ENCODE measurements at regions not wholly inside any gene's neighbourhood (a gene's known extent, or its start where the extent isn't known, plus 50 kb on each side); places are given as distances from the start of the nearest gene placed in this dataset.

DNA sequence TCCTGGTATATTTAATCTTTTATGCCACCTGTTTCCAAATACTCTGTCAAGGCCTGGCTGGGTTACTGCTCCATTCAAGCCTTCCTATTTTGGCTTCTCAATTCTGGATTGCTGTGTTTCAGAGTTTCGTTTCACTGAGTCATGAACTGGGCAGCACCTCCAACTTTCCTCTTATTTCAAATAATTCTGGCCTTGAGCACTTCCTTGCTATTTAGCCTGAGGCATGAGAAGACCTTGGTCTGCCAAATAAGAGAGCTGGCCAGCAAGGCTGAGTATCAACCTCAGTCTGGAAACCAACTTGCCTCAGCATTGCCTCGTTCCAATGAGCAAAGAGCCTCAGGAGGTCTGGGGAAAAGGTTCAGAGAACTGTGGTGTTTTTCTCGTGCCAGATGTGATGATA lies 66.6 kb downstream of the TNFAIP3 start:
- DNase-seq (ENCODE audit: low spot score) = no peak

GRCh38 chr6:137936798-137937197 lies 69.7 kb downstream of the TNFAIP3 start:
- no peak for DNase-seq (ENCODE audit: low spot score)

- no peak for DNase-seq (ENCODE audit: low spot score)
These were observed 70.8 kb downstream of the TNFAIP3 start for GRCh38 chr6:137937834-137938233.

DNA sequence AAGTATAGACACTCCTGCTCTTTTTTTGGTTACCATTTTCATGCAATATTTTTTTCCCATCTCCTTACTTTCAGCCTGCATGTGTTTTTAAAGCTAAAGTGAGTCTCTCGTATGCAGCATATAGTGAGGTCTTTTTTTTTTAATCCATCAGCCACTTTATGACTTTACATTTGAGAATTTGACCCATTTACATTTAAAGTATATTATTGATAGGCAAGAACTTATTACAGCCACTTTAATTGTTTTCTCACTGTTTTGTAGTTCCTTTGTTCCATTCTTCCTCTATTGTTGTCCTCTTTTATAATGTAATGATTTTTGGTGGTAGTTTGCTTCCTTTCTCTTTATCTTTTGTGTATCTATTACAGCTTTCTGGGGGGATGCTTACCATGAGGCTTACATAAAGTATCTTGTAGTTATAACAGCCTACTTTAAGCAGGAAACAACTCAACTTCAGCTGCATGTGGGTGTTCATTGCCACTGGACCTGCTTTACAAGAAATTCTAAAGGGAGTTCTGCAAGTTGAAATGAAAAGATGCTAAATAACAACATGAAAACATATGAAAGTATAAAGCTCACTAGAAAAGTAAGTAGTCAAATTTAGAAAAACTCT lies 71.8 kb downstream of the TNFAIP3 start:
- no peak for DNase-seq (ENCODE audit: low spot score)

DNA sequence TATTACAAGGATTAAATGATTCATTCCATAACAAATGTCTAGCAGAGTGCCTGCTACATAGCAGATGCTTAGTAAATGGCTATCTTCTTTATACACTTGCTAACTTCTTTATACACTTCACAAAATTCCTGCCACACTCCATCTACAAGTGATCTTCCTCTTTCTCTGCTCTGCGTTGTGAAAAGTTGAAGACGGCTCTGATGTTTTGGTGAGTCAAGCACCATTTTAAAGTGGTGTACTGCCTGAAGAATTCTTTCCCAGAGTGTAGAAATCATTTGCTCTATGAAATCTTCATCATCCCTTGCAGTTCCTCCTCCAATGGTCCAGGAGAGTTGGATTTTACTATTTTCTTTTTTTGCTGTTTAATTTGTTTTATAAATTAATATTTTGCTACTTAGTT lies 74.9 kb downstream of the TNFAIP3 start:
- DNase-seq (ENCODE audit: low spot score) = no peak

- no peak for DNase-seq (ENCODE audit: low spot score)
These were observed 75.7 kb downstream of the TNFAIP3 start for GRCh38 chr6:137942736-137943135.

- DNase-seq (ENCODE audit: low spot score) = peak; percentile 55
These were observed 77.3 kb downstream of the TNFAIP3 start for GRCh38 chr6:137944381-137944780.

GRCh38 chr6:137944793-137945498 lies 77.9 kb downstream of the TNFAIP3 start:
- peak; percentile 35 for DNase-seq (ENCODE audit: low spot score)

DNA sequence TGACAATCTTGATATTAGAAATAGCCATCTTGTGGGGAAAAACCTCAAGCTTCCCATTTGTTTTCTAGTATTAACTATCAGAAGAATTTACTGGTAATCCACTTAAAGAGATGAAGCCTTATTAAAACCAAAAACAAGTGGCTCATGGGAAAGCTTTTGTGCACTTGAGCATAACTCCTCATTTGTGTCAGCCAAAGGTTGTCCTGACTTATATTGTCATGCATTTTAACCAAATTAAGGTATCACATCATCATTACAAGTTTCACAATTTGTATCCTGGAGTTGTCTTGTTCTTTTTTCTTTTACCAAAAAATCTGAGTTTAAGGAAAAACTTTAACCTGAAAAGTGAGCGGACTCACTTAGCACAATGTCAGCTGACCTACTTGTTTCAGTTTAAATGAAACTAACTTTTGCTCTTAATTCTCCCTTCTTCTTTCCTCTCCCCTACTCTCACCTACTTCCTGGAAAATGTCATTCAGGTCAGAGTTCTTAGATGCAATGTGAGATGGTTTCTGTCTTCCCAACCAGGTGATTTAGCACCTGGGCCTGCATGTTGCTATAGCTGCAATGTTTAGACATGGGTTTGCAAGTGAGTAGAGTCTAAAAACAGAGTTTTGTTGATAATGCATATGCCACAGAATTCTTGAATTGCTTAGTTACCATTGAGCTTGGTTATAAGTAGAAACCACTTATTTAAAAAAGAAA lies 82.8 kb downstream of the TNFAIP3 start:
- DNase-seq (ENCODE audit: low spot score) = peak; percentile 8

- no peak for DNase-seq (ENCODE audit: low spot score)
These were observed 83.5 kb downstream of the TNFAIP3 start for GRCh38 chr6:137950581-137950980.

DNA sequence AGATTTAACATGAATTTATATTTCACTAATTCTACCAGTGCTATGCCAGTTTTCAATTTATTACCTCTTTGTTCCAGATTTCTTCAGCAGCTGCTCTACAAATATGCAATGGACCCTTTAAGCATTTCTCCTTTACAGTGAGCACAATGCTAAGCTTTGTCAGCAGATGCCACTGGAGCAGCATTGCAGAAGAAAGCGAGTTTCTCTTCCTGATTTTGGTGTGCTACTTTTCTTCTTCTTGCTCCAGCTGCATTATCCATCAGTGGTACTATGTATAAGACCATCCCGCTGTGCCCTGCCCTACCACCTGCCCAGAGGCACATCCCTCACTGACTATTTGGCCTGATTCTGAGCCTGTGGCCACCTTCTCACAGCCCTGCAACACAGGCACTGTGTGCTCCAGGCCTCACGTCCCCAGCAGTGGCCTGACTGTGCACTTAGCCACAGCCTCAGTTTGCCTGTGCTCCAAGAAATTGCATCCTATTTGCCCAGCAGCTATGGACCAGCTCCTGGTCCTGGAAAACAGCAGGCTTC lies 84.1 kb downstream of the TNFAIP3 start:
- no peak for DNase-seq (ENCODE audit: low spot score)

DNA sequence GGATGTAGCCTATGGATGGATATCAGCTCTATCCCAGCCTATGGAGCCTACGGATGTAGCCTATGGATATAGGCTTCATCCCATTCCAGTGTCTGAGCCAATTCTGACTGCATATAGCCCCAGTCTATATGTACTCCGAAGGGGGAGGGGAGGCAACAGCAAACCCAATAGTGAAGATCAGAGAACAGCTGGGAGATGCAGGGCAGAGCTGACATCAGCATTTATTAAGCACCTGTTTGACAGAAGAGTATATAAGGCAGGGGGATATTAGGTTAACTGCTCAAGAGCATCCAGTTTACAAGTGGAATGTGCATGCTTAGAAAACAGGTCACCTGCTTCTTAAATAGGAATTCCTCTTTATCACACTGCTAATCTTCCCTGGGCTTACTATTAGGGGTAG lies 85.2 kb downstream of the TNFAIP3 start:
- DNase-seq (ENCODE audit: low spot score) = no peak

DNA sequence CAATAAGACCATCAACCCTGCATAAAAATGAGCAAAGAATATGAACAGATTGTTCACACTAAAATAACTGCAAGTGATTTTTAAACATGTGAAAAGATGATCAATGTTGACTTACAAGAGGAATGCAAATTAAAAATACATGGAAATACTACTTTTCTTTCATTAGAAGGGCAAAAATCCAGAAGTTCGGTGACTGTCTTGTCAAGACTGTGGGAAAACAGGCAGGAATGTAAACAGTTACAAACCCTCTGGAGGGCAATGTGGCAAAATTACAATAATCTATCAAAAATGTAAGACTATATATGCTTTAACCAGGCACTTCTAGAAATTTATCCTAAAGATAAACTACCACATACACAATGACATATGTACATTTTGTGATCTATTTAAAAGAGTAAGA lies 86.7 kb downstream of the TNFAIP3 start:
- no peak for DNase-seq (ENCODE audit: low spot score)

GRCh38 chr6:137954253-137954652 lies 87.2 kb downstream of the TNFAIP3 start:
- DNase-seq (ENCODE audit: low spot score) = no peak

- no peak for DNase-seq (ENCODE audit: low spot score)
These were observed 89.0 kb downstream of the TNFAIP3 start for GRCh38 chr6:137956098-137956488.

DNA sequence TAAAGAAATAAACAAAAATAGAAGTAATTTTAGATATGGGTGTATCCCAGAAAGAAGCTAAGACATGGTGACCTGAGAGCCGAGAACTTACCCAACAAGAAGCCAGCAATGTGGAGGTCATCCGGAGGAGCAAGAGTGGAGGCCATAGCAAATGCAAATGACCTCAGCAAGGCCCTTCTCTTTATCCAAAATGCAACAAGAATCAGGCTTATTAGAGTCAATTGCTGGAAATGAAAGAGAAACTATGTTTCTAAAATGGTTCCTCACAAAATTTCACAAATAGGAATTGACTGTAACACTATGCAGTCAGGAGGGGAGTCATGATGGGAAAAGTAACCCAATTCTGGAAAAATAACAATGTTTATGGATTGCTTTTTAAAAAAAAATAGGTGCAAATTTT lies 90.4 kb downstream of the TNFAIP3 start:
- no peak for DNase-seq (ENCODE audit: low spot score)

DNA sequence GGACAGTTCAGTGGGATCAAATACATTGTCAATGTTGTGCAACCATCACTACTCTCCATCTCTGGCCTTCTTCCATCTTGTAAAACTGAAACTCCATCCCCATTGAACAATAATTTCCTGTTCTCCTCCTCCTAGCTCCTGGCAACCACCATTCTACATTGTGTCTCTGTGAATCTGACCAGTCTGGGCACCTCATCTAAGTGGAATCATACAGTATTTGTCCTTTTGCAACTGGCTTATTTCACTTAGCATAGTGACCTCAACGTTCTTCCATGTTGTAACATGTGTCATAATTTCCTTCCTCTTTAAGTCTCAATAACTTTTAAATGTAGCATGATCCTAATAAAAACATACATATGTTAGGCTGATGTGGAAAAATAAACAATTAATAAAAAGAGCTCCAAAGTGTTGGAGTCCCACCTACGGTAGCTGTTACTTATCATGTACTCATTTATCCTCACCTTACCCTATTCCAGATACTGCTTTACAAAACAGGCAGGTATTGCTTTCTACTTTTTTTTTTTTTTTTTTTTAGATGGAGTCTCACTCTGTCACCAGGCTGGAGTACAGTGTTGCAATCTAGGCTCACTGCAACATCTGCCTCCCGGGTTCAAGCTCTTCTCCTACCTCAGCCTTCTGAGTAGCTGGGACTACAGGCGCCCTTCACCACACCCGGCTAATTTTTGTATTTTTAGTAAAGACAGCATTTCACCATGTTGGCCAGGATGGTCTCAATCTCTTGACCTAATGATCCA lies 91.9 kb downstream of the TNFAIP3 start:
- no peak for DNase-seq (ENCODE audit: low spot score)

- no peak for DNase-seq (ENCODE audit: low spot score)
These were observed 95.7 kb downstream of the TNFAIP3 start for GRCh38 chr6:137962725-137963124.

- DNase-seq (ENCODE audit: low spot score) = no peak
These were observed 97.8 kb downstream of the TNFAIP3 start for GRCh38 chr6:137964876-137965275.

DNA sequence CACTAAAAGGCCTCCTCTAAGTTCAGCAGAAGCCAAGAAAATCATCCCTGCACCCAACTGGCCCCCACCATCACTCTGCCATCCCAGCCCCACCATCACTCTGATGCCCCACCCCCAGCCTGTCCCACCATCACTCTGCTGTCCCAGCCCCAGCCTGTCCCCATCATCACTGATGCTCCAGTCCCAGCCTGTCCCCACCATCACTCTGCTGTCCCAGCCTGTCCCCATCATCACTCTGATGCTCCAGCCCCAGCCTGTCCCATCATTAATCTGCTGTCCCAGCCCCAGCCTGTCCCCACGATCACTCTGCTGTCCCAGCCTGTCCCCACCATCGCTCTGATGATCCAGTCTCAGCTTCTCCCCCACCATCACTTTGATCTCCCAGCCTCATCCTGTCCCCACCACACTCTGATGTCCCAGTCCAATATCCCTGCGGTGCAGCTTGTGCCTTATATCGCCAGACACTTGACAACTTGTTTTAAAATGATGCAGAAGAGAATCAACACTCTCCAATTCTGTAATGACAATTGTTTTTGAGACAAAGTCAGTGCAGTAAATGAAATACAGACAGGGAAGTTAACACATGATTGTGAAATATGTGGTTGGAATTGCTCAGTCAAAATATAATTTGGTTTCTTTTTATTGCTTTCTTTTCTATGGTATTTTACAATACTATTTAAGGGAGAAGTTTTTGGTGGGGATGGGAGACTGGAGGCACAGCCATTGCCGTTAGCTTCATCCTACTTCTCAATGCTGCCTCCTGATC lies 100.8 kb downstream of the TNFAIP3 start:
- no peak for DNase-seq (ENCODE audit: low spot score)

- DNase-seq (ENCODE audit: low spot score) = no peak
These were observed 101.4 kb downstream of the TNFAIP3 start for GRCh38 chr6:137968455-137968804.
